RPMI7951 (cell line): ENCODE measurements at regions not wholly inside any gene's neighbourhood (a gene's known extent, or its start where the extent isn't known, plus 50 kb on each side); places are given as distances from the start of the nearest gene placed in this dataset.

Source experiments
- DNase-seq: peaks from one replicate; pipeline ENCODE4 v3.0.0-alpha.2; 2012; ENCODE audit warnings: low read depth

DNA sequence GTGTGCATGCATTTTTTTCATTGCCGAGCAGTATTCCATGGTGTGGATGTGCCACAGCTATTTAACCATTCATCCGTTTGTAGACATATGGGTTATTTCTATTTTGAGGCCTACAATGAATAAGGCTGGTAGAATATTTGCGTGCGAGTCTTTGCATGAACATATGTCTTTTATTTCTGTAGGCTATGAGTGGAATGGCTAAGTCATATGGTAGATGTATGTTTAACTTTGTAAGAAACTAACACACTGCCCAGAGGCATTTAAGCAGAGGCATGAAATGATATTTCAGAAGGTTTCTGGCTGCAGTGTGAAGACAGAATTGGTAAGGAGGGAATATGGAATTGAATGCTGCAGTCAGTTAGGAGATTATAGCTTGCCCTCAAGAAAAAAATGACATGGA is 457.4 kb upstream of the CDH4 start:
- DNase-seq: no peak

GRCh38 chr20:60795651-60796050 is 456.4 kb upstream of the CDH4 start:
- DNase-seq: no peak

- no peak for DNase-seq
Observed at GRCh38 chr20:60800185-60800584, 451.9 kb upstream of the CDH4 start.

DNA sequence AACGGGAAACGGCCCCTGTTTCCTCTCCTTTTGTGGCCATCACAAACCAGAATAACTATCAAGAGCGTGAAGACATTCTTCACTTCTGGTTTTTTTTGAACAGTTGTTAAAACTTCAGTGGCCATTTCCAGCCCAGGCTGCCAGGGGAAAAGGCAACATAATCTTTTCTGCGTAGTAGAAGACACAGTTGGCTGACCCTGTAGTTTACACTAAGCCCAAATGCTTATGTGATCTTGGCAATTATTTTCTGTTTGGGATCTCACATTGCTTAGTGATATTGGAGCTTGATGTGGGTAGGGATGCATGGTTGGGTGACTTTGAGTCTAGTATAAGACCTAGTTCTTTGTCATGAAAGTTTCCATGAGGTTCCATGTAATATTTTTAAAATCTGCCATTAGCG is 449.4 kb upstream of the CDH4 start:
- DNase-seq: no peak

DNA sequence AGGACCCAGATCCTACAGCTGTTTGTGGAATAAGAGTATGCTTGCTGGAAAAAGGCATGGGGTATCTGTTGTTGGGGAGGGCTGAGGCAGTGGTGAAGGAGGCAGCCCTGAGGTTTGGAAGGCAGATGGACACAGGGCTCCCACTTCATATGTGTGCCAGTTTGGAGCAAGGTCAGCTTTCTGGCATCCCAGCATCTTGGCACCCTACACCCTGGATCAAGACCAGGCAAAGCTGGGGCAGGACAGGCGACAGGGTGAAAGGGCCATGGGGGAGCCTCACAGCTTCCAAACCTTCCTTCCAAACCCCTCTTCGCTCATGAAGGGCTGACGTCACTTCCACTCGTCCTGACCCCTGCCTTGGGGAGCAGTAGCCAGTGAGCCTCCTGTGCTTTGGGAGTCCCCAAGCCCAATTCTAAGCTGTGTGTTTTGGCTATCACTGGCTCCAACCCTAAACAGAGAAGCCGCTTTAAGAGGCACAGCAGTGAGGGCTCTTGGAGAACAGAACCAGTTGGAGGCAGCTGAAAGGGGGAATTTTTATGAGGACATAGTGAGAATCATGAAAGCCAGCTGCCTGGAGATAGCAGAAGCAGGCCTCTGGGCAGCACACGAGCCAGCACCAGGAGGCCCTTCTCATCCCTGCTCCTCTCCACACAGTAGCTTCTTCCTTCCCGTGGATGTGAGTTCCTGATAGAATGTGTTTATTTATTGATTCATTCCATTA is 448.6 kb upstream of the CDH4 start:
- no peak for DNase-seq

- no peak for DNase-seq
Observed at GRCh38 chr20:60804240-60804917, 447.7 kb upstream of the CDH4 start.

- DNase-seq: no peak
Observed at GRCh38 chr20:60804918-60805630, 447.0 kb upstream of the CDH4 start.

DNA sequence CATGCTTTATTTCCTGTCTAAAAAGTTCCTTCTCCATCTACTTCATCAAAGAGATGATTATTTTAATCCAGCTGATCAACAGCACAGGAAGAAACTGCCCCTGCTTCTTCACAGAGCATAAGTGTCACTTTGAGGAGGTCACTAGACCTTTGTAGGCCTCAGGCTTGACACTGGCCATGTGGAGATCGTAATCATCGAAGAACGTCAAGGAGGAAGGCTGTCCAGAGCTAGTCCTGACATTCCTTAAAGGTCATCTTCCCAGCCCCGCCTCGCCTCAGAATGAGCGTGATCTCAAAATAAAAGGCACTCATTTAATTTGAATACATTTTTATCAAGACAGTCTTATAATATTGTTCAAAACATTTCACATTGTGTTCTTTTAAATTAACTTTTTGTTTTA is 445.7 kb upstream of the CDH4 start:
- no peak for DNase-seq

DNA sequence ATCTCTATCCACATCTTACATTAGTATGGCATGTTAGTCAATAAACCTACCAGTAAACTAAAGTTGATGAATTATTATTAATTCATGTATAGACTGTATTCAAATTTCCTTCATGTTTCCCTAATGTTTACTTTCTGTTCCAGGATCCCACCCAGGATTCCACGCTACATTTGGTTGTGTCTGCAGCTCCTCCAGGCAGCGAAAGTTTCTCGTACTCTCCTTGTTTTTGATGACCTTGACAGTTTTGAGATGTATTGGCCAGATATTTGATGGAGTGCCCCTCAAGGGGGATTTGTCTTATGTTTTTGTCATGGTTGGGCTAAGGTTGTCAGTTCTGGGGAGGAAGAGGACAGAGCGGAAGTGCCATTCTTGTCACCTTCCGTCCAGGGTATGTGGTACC is 445.2 kb upstream of the CDH4 start:
- no peak for DNase-seq

DNA sequence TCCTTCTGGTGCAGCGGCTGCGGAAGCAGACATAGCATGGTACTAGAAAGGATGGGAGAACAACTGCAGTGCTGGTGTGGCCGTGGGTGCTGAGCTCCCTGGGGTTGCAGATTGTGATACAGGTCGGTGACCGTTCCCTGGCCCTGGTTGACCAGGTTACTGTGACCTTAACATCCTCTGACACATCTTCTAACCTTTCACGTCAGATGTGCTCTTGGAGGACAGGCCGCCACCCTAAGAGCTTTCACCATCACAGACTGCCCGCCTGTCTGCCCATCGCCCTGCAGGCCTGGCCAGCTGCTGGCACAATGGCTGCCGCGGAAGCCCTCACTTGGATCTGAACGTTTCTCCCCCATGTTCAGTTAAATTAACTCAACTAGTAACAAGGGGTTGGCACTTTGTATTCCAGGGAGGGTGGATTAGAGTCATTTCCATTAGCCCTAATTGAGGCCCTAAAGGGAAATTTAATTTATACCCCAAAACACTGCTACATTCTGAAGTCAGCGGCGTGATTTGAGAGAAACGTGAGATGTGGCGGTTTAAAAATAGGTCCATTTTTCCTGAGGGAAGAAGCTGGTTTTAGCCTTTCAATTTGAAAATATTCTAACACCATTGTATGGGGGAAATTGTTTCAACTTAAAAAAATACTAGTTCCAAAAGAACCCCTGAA is 443.9 kb upstream of the CDH4 start:
- no peak for DNase-seq

GRCh38 chr20:60808701-60809100 is 443.4 kb upstream of the CDH4 start:
- no peak for DNase-seq

- DNase-seq: no peak
Observed at GRCh38 chr20:60810561-60810960, 441.5 kb upstream of the CDH4 start.

DNA sequence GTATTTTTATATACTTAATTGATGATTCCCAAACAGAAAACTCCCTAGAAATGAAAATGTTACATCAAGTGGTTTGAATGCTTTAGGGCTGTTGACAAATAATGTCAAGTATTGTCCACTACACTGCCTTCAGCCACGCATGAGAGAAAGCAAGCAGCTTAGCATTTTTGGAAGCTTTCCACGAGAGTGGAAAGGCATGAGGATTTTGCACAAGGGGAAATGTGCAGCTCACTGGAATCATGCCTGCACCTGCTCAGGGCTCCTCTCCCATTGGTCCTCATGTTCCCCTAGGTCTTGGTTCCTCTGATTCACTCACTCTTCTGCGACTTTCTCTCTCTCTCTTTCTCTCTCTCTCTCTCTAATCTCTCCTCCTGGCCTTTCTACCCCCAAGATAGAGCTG is 439.5 kb upstream of the CDH4 start:
- DNase-seq: no peak

DNA sequence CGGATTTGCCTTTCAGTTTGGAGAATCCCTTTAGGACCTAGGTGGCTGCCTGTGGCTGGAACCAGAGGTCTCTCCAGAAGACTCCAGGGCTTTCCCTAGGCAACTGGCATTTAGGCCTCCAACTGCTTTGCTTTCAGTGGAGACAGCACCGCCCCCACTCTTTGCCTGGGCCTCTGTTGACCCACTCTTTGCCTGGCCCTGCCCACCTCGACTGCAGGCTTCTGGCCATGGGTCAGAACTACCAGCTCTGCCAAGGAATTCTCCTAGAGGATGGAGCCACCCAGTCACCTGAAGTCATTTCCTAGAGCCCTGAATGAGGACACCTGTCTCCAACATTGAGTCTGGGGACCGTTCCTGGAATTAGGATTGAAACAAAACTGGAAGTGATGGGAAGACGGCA is 439.0 kb upstream of the CDH4 start:
- no peak for DNase-seq

GRCh38 chr20:60815656-60816055 is 436.4 kb upstream of the CDH4 start:
- no peak for DNase-seq

DNA sequence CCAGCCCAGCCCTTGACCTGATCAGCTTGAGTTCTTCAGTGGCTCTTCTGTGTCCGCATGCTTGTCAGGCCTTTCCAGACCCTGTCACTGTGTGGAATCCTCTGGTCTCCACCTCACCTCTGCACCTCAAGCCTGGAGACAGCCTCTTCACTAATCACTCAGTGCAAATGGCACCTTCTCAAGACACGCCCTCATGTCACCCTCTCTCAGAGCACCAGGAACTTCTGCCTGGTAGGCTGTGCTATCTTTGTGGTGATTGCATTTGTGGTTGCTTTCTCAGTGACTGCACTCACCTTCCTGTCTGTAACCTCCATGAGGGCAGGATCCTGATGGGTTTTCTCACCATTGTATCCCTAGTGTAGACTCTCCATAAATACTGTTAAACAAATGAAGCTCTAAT is 435.2 kb upstream of the CDH4 start:
- DNase-seq: no peak

DNA sequence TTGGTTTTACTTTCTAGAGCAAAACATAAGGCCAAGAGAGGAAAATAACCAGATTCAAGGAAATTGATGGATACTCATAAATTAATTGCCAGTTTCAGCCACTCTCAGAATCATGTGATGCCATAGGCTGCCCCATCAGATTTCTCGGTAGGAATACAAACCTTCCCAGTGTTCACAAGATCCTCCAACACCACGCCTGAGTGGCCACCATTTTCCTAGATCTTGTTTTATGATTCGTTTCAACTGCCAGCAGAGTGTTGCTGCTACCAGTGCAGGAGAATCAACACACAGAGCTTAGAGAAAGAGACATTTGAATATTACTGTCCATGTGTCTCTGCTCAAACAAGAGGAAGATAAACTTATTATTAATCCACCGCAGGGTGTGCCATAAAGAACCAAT is 434.2 kb upstream of the CDH4 start:
- no peak for DNase-seq

DNA sequence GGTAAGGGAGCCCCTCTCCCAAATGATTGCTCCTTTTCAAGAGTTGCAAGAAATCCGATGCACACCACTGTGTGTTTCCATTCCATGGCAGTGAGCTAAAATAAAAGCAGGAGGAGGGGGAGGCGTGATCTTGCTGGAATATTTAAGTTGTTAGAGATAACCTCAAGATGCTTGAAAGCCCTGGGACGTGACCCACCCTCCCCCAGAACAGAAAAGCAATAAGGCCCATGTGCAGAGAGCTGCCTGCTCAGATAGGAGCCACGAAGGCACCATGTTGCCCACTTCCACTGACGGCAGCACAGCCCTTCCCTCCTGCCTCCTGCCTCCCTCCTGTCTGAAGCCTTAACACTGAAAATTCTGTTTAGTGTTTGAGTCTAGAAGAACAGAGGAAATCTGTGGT is 432.6 kb upstream of the CDH4 start:
- DNase-seq: no peak

DNA sequence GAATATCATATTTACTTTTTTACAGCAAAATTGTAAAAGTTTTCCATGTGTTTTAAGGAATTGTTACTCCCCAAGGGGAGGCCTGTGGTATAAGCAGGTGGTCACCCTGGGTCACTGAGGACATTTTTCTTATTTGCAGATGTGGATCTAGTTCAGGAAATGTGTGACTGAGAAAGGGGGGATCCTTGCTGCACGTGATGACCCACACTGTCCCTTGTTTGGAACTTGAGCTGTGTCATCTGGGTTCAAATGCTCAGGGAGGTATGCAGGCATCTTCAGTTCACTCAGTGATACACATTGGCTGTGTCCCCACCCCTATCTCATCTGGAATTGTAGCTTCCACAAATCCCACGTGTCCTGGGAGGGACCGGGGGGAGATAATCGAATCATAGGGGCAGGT is 431.9 kb upstream of the CDH4 start:
- DNase-seq: no peak

- DNase-seq: no peak
Observed at GRCh38 chr20:60820918-60821317, 431.1 kb upstream of the CDH4 start.

- no peak for DNase-seq
Observed at GRCh38 chr20:60822699-60823607, 429.1 kb upstream of the CDH4 start.

GRCh38 chr20:60835876-60836275 is 416.2 kb upstream of the CDH4 start:
- no peak for DNase-seq
